Smooth muscle cell of the brain vasculature (primary cell): ENCODE measurements at regions not wholly inside any gene's neighbourhood (a gene's known extent, or its start where the extent isn't known, plus 50 kb on each side); places are given as distances from the start of the nearest gene placed in this dataset.

Experiments used
- DNase-seq: peaks from one replicate; pipeline ENCODE4 v3.0.0-alpha.2; 2012; ENCODE audit warnings: low read depth, low spot score

GRCh38 chr12:58190618-58191017 is 249.3 kb downstream of the ATP23 start:
- DNase-seq: no peak

- no peak for DNase-seq
Measured at GRCh38 chr12:58196971-58197370, 255.6 kb downstream of the ATP23 start.

- DNase-seq: no peak
Measured at GRCh38 chr12:58202933-58203718, 261.8 kb downstream of the ATP23 start.

GRCh38 chr12:58204071-58204470 is 262.7 kb downstream of the ATP23 start:
- no peak for DNase-seq

- no peak for DNase-seq
Measured at GRCh38 chr12:58206876-58207275, 265.5 kb downstream of the ATP23 start.

GRCh38 chr12:58211211-58211610 is 269.8 kb downstream of the ATP23 start:
- no peak for DNase-seq

- no peak for DNase-seq
Measured at GRCh38 chr12:58217130-58217529, 275.8 kb downstream of the ATP23 start.

- no peak for DNase-seq
Measured at GRCh38 chr12:58224536-58225105, 283.3 kb downstream of the ATP23 start.

GRCh38 chr12:58225203-58225877 is 284.0 kb downstream of the ATP23 start:
- no peak for DNase-seq

GRCh38 chr12:58233886-58234285 is 292.5 kb downstream of the ATP23 start:
- no peak for DNase-seq

- no peak for DNase-seq
Measured at GRCh38 chr12:58238411-58238810, 297.0 kb downstream of the ATP23 start.

GRCh38 chr12:58241099-58241498 is 299.7 kb downstream of the ATP23 start:
- DNase-seq: no peak

- DNase-seq: no peak
Measured at GRCh38 chr12:58242796-58243630, 301.6 kb downstream of the ATP23 start.

GRCh38 chr12:58247633-58248032 is 306.3 kb downstream of the ATP23 start:
- no peak for DNase-seq

- DNase-seq: no peak
Measured at GRCh38 chr12:58248599-58248998, 307.2 kb downstream of the ATP23 start.

- DNase-seq: no peak
Measured at GRCh38 chr12:58249610-58250009, 308.2 kb downstream of the ATP23 start.

- no peak for DNase-seq
Measured at GRCh38 chr12:58250077-58250476, 308.7 kb downstream of the ATP23 start.

GRCh38 chr12:58252914-58253313 is 311.5 kb downstream of the ATP23 start:
- DNase-seq: no peak

GRCh38 chr12:58253663-58254062 is 312.3 kb downstream of the ATP23 start:
- DNase-seq: no peak

GRCh38 chr12:58254463-58255100 is 313.2 kb downstream of the ATP23 start:
- no peak for DNase-seq

GRCh38 chr12:58262796-58263195 is 321.4 kb downstream of the ATP23 start:
- DNase-seq: no peak
